Right lung (tissue), 2 donors: ENCODE measurements at regions not wholly inside any gene's neighbourhood (a gene's known extent, or its start where the extent isn't known, plus 50 kb on each side); places are given as distances from the start of the nearest gene placed in this dataset.
A peak's percentile ranks its signal among the peaks of the same experiment; 100 is the strongest.

Experiments
- DNase-seq, 2 donors: peaks; one replicate each; pipeline ENCODE4 v3.0.0-alpha.2; 2013

DNA sequence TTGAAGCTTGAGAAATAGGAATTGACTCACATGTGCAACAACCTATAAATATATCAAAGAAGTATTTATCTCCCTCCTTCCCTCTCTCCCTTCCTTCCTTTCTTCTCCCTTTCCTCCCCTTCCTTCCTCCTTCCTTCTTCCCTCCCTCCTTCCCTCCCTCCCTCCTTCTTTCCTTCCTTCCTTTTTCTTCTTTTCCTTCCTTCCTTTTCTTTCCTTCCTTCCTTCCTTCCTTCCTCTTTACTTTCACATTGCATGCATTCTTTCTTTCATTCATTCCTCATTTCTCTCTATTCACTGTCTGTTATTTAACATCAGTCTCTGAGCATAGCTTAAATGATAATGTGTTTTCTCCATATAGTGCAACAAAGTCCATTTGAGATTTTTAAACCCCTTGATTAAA is 214.2 kb downstream of the CHRM3 start:
- no peak for DNase-seq

DNA sequence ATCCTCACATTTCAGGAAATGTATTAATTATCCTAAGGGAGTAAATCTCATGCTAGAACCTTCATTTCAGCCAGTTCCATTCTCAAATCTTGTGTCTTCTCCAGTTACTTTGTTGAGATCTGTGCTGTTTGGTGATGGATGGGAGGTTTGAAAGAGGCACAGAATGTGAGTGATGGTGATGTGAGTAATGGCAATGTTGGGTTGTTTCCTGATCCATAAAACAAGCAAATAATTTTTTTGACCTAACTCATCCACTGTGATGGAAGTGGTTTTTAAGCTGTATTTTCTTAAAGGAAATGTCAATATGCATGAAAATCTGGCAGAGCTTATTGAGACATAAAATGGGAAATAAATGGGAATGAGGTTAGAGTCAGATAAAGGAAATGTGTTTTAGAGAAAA is 214.7 kb downstream of the CHRM3 start:
- no peak for DNase-seq

DNA sequence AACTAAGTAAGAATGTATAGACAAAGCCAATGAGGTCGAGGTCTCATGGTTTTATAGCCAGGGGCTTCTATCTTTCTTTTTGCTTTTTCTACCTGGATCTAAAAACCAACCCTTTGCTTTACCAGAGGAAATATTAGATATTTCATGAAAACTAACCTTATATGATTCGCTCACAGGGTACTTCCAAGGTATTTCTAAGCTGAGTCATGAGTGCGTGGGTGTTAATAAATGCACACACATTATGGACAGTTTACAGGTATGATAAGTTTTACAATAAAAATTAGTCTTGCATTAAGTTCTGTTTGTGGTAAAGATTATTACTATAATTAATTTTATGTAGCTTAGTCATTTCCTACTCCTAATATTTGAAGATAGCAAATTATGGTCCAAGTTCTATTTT is 217.2 kb downstream of the CHRM3 start:
- DNase-seq, result no peak

DNA sequence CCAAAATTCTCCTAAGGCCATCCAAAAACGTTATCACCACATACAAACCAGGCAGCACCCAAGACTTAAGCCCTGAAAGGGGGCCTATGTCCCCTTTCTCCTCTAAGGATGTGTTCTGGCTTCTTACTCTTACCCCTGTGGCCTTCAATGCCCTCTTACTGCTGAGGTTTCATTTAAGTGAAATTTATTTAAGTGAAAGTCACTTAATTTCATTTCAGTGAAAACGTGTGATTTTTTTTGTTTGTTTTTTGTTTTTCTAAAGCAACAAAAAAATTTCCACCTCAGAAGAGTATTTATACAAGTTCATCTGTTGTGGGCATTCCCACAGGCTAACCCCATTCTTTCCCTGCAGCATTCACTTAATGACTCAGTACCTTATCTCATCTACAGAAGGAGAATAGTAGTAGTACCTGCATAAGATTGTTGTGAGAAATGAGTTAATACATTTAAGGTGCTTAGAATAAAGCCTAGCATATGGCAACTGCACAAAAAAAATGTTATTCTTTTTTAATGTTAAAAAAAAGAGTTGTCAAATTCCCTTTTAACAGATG is 220.6 kb downstream of the CHRM3 start:
- DNase-seq, result no peak

DNA sequence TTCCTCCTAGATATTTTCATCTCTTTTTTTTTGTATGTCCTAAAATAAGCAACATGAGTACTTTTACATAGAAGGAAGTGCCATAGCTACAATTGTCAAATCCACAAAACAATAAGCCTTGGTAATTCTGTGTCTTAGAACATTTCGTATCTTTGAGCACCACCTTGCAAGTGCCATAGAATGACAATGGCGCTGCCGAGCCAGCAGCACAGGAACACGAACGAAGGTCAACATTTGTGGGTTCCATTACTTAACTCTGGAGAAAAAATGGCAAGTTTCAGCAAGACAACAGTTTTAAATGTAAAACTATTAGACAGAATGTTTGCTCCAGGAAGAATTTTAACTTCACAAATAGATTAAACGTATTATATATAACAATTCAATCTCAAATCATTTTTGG is 222.1 kb downstream of the CHRM3 start:
- no peak for DNase-seq

DNA sequence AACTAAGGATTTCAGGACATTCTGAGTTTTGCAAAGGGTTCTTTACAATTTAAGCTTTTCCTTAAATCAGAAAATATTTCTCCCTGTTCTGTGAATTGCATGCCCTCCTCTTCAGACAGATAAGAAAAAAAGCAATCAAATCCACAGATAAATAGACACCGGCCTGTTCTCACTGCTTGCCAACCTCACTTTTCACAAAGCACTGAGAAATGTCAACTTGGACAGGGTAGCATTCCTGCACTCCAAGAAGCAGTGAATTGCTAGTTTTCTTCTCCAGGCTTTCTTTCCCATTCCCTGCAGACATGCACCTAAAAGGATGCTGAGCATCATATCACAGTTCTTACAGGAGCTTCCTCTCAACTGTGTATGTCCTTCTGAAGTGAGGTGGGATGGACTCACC is 226.0 kb downstream of the CHRM3 start:
- DNase-seq, result no peak

DNA sequence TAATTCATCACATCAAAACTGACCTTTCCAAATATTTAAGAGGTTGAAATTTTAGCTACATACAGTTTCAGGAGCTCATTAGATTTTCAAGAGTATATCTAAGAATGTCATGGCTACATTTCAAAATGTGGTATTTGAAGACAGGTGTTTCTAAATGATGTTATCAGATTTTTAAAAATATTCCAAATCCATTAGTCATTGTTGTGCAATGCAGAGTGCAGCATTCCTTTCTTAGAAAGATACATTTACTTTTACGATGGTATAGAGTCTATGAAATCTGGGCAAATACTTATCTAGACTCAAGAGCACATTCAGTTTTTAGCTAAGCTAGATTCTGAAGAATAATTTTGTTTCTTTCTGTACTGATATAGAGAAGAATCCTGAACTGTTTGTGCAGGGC is 230.3 kb downstream of the CHRM3 start:
- no peak for DNase-seq

DNA sequence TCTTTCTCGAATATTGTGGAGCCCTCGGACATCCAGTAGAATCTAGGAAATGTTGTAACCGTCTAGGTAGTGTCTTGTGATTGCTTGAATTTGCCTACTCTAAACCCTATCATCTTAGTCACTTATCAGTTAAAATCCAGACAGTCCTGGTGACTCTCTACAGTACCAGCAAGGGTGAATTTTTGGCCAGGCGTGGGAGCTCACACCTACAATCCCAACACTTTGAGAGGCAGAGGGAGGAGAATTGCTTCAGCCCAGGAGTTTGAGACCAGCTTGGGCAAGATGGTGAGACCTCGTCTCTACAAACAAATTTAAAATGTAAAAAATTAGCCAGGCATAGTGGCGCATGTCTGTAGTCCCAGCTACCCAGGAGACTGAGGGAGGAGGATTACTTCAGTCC is 230.9 kb downstream of the CHRM3 start:
- no peak for DNase-seq

DNA sequence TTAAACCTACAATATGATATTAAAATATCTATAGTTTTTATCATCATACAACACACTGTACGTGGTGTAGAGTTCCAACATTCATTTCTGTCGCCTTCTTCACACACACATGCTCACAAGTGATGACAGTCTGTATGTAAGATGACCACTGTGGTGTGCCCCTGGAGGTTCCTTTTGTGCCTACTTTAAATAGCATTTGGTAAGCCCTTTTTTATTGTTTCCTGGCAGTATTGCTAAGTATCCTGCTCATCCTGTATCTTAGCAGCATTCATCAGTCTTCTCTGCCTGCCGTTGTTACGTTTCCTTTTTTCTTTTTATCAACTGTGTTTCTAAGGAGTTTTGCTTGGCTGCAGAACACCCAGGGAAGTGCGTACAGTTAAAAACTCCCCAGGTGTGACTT is 231.4 kb downstream of the CHRM3 start:
- no peak for DNase-seq

DNA sequence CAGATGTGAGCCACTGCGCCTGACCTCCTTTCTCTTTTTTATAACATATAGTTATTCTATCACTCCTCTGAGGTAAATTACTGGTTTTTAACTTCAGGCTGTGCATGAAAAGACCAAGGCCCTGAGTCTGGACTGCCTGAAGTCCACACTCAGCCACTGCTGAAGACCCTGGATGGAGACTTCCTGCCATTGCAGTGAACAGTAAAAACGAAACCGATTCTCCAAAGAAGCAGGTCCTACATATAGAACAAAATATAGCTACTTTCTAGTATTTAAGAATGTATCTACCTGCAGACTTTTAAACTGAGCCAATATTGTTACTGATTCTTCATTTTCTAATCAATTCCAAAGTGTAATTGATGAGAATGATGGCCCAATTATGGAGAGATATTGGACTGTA is 232.8 kb downstream of the CHRM3 start:
- no peak for DNase-seq

DNA sequence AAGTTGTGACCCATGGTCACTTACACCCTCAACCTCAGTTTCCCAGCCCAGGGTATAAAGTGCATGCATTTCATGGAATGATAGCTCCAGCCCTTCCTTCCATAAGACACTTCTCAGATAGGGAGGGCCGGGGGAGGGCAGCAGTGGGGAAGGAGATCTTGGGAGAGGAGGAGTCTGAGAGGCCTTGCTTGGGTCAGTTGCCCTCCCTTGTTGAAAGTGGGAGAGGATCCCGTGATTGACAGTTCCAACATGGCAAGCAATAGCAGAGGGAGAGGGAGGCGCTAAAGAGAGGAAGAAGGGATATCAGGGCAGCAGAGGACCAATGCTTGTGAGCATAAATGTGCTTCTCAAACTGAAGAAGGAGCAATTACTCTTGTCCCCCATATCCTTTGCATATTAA is 244.4 kb downstream of the CHRM3 start:
- no peak for DNase-seq

DNA sequence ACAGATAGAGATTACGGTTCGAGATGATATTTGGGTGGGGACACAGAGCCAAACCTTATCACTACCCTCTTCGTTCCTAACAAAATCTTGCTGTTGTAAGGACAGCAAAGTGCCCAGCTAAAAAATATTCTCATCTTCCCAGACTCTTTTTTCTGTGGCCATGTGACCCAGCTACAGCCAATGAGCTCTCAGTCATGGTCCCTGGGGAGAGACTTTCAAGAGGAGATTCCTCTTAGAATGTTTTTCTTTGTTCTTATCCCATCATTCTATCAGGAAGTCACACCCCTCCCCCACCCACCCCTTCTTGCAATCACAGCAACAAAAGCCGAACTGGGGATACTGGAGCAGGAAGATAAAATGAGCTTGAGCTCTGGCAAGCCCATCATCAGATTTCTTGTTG is 247.1 kb downstream of the CHRM3 start:
- no peak for DNase-seq

DNA sequence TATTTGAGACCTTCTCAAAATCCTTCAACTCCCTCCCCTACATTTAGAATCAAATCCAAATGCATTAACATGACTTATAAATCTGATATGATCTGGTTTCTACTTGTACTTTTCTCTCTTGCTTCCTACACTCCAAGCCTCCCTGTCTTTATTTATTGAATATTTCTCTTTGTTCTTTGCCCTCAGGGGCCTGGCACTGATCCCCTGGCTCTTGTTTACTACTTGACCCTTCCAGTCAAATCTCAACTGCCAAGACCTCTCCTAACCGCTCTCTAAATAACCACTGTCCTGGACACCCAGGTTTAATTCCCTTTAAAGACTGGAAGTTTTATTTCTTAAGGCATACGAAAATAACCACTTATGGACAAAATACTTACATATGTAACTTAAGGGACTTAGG is 248.9 kb downstream of the CHRM3 start:
- no peak for DNase-seq

DNA sequence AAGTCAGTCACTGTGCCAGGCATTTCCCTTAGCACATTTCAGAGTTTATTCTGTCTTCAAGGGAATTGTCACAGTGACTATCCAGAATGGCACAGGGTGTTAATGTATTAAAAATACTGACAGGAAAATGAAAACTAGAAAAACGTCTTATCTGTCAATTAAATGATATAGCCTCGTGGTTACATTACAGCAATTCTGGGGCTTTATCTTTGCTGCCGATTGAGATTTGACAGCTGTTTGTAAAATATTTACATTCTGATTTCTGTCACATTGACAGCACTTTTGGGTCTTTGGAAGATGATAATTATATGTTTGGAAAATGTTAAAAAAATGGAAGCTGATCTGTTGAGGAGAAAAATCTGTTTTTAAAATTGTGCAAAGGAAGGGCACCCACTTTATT is 250.0 kb downstream of the CHRM3 start:
- peak; percentile 4 to 12 for DNase-seq

DNA sequence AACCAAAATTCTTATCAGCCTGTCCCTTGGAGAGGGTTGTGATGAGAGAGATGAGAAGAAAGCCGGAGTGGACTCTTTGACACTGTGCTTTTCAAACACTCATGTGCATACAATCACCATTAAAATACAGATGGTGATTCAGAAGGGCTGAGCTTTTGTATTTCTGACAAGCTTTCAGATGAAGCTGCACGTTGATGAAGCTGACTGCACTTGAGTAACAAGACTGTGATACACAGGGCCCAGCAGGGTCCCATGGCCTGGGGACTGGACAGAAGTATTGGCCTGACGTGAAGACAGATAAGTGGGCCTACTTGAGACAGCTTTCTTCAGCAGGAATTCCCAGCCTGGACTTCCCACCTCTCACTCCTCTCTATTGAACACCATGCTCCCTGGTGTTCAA is 258.2 kb downstream of the CHRM3 start:
- DNase-seq, result no peak

DNA sequence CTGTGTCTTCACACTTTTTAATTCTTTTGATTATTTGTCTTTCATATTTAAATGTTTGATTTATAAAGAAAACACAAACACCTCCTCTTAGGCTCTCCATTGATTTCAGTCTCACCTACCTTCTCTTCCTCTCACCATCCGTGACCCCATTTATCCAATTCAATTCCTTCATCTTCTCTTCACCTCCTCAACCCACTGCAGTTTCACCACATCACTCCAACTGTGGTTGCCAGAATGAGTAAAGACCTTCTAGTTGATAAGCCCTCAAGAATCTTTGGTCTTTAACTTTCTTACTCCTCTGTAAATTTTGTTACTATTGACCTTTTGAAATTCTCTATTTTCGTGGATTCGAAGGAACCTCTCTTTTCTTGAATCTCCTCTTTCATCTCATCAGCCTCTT is 260.7 kb downstream of the CHRM3 start:
- no peak for DNase-seq

DNA sequence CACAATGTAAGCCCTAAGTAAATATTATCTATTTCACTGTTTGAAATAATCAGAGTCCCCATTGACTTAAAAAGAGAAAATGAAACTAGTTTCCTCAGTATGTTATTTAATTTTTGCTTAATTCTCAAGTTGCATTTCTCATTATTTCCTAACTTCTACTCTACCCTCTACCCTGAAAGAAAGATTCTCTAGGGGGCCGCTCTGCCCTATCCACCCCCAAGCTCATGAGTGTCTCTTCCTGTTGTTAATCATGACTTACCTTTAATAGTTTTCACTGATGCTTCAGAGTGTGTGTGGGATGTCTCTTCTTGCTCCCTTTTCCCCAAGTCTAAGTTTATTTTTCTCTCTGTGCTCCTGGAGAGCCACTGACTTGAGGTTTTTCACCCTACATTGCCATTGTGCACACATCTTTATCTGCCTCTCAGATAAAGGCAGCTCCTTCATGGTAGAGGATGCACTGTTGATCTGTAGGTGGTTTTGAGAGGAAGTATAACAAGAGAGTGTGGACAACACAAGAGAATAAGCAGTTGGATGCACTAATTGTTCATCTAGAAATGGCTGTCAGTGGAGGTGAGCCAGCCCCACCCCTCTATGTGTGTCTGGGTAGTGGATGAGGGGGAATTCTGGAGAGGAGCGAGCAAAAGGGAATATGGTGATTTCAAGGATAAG is 261.7 kb downstream of the CHRM3 start:
- DNase-seq, result no peak

DNA sequence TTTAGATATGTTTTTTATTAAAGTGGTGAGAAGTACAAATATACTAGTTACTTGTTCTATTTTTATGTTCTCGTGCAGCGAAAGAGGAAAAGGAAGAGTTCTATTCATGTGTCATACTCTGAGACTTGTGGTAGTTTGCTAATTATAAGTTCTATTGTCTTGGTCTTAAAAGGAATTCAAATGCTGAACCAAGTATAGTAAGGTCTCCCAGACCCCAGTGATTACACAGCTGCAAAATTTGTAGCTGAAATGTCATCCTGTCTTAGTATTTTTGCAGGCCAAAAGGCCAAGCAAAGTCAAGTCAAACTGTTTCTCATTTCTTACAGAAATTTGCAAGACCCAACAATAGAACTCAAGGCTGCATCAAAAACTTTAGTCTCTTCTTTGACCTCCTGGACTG is 268.7 kb downstream of the CHRM3 start:
- DNase-seq, result no peak

DNA sequence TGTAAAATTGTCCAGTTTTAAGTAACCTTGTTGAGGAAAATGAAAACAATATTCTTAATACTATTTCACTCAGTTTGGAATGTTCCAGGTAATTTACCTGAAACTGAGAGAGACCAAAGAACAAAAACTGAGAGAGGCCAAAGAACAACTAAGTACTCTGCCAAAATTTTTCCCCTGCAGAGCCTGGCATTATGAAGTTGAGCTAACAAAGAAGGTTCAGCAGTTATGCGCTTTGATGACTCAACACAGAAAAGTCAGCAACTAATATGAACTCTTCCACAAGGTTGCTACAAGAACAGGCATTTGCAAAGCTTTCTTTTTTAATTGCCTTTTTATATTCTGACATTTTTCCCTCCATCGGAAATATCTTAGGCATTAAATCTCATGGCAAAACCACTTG is 270.9 kb downstream of the CHRM3 start:
- no peak for DNase-seq

DNA sequence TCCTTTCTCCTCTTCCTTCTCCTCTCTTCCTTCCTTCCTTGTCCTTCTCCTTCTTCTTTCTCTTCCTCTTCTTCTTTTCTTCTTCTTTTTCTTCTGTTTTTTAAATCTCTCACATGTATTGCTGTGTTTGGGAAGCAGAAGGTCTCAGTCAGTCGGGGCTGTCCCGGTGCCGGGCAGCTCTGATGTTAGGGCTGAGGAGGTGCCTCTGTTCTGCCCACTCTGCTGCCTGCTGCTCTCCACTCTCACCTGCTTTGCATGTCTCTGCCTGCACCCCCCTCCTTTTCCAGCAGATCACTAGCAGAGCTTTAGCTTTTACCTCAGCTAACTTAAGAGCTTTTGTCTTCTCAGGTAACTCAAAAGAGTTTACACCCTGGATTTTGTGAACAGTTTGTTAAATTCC is 276.6 kb downstream of the CHRM3 start:
- DNase-seq, result no peak

DNA sequence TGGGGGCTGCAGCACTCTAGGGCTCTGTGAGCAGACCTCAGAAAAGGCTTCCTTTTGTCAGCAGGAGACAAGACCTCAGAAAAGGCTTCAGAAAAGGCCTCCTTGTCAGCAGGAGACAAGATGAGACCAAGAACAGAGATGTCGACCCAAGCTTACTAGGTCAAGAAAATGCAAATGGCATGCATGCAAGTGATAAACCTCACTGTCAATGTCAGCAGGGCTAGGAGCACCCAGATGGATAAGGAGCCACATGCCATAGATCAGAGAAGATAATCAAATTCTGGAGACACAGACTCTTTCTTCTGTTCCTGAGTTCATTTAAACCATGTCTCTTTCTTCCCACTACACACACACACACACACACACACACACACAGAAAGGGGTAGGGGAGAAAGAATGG is 285.9 kb downstream of the CHRM3 start:
- no peak for DNase-seq

DNA sequence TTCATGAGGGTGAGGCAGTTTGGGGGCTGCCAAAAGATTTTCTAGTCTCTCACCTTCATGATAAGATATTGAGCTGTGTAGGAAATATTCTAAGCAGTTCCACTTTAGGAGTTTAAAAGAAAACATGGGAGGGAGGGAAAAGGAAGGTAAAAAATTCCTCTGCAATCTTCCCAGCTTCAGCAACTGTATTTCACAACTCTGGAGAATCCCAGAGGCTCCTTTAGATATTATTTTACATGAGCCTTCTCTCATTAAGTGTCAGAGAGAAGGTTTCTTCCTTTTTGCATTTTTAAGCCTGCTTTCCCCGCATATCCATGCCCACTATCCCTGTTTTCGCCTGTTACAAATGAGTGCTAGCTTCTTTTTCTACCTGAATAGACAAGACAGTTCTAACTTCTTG is 289.4 kb downstream of the CHRM3 start:
- DNase-seq, result no peak

DNA sequence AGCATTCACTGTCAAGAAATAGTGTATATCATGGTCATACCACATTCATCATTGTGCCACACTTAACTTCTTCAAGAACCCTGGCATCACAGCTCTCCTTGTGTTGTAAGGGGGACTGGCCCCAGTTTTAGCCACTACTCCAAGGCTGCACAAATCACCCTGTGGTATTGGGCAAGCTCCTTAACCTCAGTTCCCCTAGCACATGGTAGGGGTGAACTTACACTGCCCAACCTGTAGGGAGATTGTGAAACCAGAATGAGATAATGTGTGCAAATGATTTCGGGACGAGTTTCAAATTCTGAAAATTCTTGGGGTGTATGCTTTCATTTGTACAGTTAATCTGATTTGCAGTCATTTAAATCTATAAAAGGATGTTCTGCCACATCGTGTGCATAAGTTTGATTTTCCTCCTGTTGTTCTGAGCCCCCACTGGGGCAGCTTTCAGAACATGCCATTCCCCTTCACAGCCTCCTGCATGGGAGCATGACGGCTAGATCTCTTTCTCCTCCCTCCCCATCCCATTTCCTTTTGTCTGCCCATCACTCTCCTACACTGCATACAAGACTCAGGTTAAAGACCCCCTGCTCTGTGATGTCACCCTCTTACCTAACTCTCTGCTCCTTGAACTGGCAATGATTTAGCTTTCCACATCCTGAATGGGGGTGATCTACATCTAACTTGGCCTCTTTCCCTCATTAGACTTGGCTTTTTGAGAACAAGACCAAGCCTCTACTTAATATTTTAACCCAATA is 290.3 kb downstream of the CHRM3 start:
- DNase-seq, result no peak

DNA sequence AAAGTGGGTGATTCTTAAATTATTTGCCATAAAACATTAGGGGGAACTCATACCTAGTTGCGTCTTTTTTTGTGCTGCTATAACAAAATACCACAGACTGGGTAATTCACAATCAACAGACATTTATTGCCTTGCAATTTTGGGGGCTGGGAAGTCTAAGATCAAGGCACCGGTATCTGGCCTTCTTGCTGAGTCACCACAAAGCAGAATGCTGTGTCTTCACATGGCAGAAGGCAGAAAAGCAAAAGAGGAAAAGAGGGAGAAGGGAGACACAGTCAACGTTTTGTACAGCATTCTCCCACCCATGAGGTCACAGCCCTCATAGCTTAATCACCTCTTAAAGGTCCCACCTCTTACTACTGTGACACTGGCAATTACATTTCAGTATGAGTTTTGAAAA is 291.0 kb downstream of the CHRM3 start:
- no peak for DNase-seq
